Astrocyte of the spinal cord (primary cell): ENCODE measurements at regions not wholly inside any gene's neighbourhood (a gene's known extent, or its start where the extent isn't known, plus 50 kb on each side); places are given as distances from the start of the nearest gene placed in this dataset.

Experiments
- DNase-seq: peaks from one replicate; pipeline ENCODE4 v3.0.0; 2011; ENCODE audit warnings: low read depth, low spot score
- H3K4me3 ChIP-seq: 2 replicates; pipeline ENCODE4 v1.5.1; 2011; ENCODE audit warnings: low read depth, mild to moderate bottlenecking, low read length, moderate library complexity
- in situ Hi-C: cut with HindIII; loops from 2 replicates; pipeline ENCODE4 v1.10.0; 2017; ENCODE audit warnings: low sequenced_read_pairs
- TF ChIP-seq, protein P1 (sequence below): IDR thresholded peaks from 2 replicates; pipeline ENCODE4 v1.5.1; 2012; ENCODE audit warnings: low read depth, mild to moderate bottlenecking, low read length, inconsistent platforms

DNA sequence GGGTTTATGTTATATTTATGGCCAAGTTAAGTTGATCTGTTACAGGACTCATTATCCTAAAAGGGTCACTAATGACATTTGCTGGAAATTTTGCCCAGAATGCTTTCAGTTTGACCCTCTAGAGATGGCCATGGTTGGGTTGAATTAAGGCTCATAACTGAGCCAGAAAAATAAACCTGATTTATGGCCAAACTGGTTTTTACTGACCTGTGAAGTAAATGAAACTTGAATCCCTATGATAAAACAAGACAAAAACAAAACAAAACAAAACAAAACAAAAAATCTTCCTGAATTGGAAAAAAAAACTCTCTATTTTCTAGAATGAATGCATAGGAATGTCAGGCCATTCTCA is 72.5 kb upstream of the CLDN14 start:
- TF ChIP-seq, protein P1, sequence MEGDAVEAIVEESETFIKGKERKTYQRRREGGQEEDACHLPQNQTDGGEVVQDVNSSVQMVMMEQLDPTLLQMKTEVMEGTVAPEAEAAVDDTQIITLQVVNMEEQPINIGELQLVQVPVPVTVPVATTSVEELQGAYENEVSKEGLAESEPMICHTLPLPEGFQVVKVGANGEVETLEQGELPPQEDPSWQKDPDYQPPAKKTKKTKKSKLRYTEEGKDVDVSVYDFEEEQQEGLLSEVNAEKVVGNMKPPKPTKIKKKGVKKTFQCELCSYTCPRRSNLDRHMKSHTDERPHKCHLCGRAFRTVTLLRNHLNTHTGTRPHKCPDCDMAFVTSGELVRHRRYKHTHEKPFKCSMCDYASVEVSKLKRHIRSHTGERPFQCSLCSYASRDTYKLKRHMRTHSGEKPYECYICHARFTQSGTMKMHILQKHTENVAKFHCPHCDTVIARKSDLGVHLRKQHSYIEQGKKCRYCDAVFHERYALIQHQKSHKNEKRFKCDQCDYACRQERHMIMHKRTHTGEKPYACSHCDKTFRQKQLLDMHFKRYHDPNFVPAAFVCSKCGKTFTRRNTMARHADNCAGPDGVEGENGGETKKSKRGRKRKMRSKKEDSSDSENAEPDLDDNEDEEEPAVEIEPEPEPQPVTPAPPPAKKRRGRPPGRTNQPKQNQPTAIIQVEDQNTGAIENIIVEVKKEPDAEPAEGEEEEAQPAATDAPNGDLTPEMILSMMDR, result no peak
- no peak overlapping the region for H3K4me3 ChIP-seq
- in situ Hi-C loops, result no loop called here
- no peak for DNase-seq

DNA sequence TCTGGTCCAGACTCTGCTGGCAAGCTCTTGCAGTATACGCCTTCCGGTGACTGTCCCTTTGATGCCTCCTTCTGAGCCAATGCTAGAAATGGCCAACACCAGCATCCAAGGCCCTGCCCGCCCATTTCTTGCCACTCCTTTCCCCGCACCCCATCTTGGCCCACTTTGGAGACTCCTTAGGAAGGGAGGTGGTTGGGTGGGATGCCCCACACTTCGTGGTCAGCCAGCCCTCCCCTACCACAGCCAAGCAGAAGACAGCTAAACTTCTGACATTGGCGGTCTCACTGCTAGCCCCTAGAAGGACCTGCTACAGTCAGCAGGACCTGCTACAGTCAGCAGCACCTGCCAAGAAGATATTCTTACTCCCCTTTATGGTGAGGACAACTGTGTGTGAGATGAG is 73.5 kb upstream of the CLDN14 start:
- DNase-seq, result no peak
- TF ChIP-seq, protein P1, result no peak
- in situ Hi-C loops, result no loop called here
- H3K4me3 ChIP-seq, result no peak overlapping the region

DNA sequence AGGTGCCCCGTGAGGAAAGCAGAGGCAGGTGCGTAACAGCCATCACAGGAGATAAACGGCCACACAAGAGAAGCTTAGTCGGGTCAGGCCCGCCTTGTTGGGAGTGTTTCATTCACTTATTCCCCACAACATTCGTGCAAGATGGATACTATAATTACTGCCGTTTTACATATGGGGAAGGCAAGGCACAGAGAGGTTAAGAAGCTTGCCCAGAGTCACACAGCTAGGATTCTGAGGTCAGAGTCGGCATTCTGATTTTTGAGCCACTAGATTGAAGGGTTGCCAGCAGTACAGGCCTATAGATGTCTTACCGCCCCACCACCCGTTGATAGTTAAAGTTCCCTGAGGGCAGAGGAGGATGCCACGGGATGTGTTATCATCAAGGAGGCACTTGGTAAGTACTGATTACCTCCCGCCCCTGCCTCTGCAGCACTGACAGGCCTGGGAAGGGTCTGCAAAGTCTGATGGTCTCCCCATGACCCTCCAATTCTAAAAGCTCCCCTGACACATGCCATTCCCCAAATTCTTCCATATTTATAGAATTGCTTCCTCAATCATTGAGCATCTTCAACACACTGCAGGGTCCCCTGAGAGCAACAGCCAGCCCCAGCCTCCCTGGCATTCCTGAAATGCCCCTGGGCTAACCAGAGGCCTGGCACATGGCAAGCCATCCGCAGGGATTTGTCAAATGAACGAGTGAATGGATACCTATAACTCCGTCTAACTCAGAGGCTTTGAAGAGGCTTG is 74.7 kb upstream of the CLDN14 start:
- TF ChIP-seq, protein P1, result no peak
- no peak for DNase-seq
- H3K4me3 ChIP-seq, result no peak overlapping the region
- in situ Hi-C loops, result no loop called here

DNA sequence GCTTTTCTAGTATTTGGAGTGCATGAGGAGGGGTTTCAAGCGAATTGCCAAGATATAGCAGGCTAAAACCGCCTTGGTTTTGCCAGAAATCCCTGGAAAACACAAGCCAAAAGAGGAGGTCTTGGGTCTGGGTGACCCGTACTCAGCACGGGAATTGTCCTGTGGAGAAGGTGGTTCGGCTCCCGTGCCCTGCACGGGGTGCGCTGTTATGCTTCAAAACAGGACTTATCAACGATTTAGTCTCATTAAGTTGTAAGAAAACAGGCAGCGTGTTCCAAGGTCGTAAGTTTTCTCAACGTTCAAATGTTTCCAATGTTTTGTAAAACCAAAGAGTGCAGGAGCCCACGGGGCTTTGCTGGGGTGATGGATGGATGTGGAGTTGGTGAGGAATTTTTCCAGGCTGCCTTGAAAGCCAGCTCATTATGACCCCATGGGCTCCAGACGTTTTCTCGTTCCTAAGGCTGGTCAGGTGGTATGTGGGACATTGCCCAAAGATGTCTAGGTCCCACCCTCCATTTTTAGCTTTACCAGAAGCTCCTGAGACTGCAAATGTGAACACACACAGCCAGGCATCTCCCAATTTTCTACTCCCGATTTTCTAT is 75.4 kb upstream of the CLDN14 start:
- no peak for DNase-seq
- TF ChIP-seq, protein P1, result no peak
- H3K4me3 ChIP-seq, result no peak overlapping the region
- in situ Hi-C loops, result no loop called here

DNA sequence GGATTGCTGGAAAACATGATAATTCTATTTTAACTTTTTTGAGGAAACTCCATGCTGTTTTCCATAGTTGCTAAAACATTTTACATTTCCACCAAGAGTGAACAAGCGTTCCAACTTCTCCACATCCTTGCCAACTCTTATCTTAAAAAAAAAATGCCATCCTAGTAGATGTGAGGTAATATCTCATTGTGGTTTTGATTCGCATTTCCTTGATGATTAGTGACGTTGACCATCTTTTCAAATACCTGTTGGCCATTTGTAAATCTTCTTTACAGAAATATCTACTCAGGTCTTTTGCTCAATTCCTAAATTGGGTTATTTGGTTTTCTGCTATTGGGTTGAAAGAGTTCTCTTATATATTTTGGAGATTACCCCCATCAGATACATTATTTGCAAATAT is 77.4 kb upstream of the CLDN14 start:
- no peak overlapping the region for H3K4me3 ChIP-seq
- in situ Hi-C loops, result no loop called here
- no peak for DNase-seq
- TF ChIP-seq, protein P1, result no peak

DNA sequence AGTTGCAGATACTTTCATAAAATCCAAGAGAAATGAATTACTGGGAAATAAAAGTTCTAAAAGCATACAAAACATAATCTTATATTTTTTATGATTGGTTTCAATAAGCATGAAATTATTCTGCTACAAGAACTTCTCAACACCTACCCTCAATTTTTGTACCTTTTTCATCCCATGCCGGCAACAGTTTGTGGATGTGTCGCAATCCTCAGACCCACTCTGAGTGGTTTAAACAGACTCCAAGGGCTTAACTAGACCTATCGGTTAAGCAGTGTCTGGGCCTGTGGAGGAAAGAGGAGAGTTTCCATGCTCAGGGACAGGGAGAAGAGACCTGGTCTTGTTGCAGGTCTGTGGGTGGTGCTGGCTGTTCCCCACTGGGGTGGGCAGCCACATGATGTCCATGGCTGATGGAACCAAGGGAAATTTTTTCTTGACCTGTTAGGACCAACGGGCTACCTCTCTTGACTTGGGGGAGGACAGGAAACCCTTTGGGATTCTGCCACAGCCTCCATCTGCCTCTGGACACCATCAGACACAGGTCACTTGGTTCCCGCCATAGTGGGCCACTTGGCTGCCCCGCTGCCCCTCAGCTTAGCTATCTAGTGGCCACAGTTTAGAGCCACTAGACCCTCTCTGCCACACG is 81.1 kb upstream of the CLDN14 start:
- TF ChIP-seq, protein P1, result no peak
- in situ Hi-C loops, result no loop called here
- H3K4me3 ChIP-seq, result no peak overlapping the region
- DNase-seq, result no peak
